Endothelial cell of umbilical vein (primary cell): ENCODE measurements at regions not wholly inside any gene's neighbourhood (a gene's known extent, or its start where the extent isn't known, plus 50 kb on each side); places are given as distances from the start of the nearest gene placed in this dataset.

Experiments used
- EZH2 ChIP-seq: IDR thresholded peaks from 2 replicates; pipeline ENCODE4 v1.6.1; 2012; ENCODE audit warnings: borderline replicate concordance, low read depth, mild to moderate bottlenecking, moderate library complexity, low read length, inconsistent platforms; ENCODE audit not compliant: severe bottlenecking
- GATA2 ChIP-seq: IDR thresholded peaks from 2 replicates; pipeline ENCODE4 v1.7.0; 2011; ENCODE audit warnings: low read depth, mild to moderate bottlenecking, moderate library complexity, mixed read lengths, low read length; ENCODE audit not compliant: insufficient read length, insufficient read depth
- MYC ChIP-seq: IDR thresholded peaks from one replicate; pipeline ENCODE4 v1.6.1; 2011; ENCODE audit warnings: mild to moderate bottlenecking, low read depth, low read length
- POLR2A ChIP-seq: IDR thresholded peaks from 2 replicates; pipeline ENCODE4 v1.6.1; 2012; ENCODE audit warnings: low read depth, mild to moderate bottlenecking, control low read depth, low read length
- POLR2AphosphoS5 ChIP-seq: IDR thresholded peaks from 2 replicates; pipeline ENCODE4 v1.6.1; 2012; ENCODE audit warnings: low read depth, mild to moderate bottlenecking, control low read depth, low read length, moderate library complexity; ENCODE audit not compliant: insufficient read depth
- TF ChIP-seq, protein P1 (sequence below), 2 donors: IDR thresholded peaks; 1 replicate in 1 of 2; 2 replicates in 1 of 2; pipeline ENCODE4 v1.5.1; 2011; ENCODE audit warnings: low read length in 2 of 2, mild to moderate bottlenecking in 2 of 2, moderate library complexity in 2 of 2, control low read depth in 1 of 2, inconsistent platforms in 1 of 2, low read depth in 1 of 2; ENCODE audit not compliant: insufficient read depth in 1 of 2; ENCODE audit errors: extremely low read depth in 1 of 2
- TF ChIP-seq, protein P2 (sequence below): IDR thresholded peaks from 2 replicates; pipeline ENCODE4 v1.6.1; 2011; ENCODE audit not compliant: insufficient read depth, insufficient read length

DNA sequence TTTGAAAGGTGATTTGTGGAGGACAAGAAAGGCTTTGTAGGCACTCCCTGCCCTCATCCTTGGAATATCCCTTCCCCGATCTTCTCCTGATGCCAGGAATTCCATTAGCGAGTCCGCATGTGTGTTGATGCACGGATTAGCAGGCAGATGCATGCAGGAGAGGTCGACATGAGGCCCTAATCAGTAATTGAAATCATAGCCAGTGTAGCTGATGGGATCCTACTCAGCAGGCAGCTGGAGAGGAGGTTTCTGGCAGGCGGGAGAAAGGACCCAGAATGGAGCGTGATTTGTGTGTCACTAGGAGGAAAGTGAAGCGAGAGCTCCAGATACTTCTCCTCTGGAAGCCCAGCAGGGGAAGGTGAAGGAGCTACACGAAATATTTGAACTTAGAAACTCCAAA, 196.3 kb upstream of the CDH11 start:
- TF ChIP-seq, protein P1, sequence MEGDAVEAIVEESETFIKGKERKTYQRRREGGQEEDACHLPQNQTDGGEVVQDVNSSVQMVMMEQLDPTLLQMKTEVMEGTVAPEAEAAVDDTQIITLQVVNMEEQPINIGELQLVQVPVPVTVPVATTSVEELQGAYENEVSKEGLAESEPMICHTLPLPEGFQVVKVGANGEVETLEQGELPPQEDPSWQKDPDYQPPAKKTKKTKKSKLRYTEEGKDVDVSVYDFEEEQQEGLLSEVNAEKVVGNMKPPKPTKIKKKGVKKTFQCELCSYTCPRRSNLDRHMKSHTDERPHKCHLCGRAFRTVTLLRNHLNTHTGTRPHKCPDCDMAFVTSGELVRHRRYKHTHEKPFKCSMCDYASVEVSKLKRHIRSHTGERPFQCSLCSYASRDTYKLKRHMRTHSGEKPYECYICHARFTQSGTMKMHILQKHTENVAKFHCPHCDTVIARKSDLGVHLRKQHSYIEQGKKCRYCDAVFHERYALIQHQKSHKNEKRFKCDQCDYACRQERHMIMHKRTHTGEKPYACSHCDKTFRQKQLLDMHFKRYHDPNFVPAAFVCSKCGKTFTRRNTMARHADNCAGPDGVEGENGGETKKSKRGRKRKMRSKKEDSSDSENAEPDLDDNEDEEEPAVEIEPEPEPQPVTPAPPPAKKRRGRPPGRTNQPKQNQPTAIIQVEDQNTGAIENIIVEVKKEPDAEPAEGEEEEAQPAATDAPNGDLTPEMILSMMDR (IDR thresholded peaks at IDR 0.05; ENCODE audit: extremely low read depth in 1 of 2, insufficient read depth in 1 of 2, low read depth in 1 of 2, low read length in 2 of 2) = no peak
- TF ChIP-seq POLR2A = no peak
- TF ChIP-seq MYC = no peak
- TF ChIP-seq, protein P2, sequence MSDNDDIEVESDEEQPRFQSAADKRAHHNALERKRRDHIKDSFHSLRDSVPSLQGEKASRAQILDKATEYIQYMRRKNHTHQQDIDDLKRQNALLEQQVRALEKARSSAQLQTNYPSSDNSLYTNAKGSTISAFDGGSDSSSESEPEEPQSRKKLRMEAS = no peak
- TF ChIP-seq POLR2AphosphoS5 = no peak
- no peak for TF ChIP-seq EZH2
- no peak for TF ChIP-seq GATA2
